Breast epithelium (tissue), 3 donors: ENCODE measurements at regions not wholly inside any gene's neighbourhood (a gene's known extent, or its start where the extent isn't known, plus 50 kb on each side); places are given as distances from the start of the nearest gene placed in this dataset.

Experiments used
- POLR2A ChIP-seq: fragments of 450-650 bp; IDR thresholded peaks from one replicate; pipeline ENCODE4 v1.6.1; 2016; ENCODE audit warnings: antibody characterized with exemption, mild to moderate bottlenecking, moderate library complexity
- TF ChIP-seq, protein P1 (sequence below), 3 donors: fragments of 450-650 bp; IDR thresholded peaks; one replicate each; pipeline ENCODE4 v1.5.1; 2016 to 2017; ENCODE audit warnings: antibody characterized with exemption in 3 of 3, mild to moderate bottlenecking in 3 of 3, moderate library complexity in 3 of 3

DNA sequence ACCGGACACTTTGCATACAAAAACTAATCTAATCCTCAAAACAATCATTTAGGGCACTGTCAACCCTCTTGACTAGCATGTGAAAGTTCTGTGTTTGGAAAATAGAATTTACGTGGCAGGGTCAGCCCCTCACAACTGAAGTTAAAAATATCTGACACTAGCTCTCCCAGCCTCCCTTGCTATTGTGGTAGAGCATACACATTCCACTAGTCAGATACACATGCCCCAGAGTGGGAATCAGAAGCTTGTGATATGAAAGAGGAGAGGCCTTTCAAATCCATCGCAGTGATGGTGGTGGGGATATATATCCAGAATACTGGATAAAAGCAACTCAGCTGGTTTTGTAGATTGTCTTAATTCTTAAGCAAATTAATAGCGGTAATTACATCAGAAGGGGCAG, 205.7 kb upstream of the IL15 start:
- no peak for TF ChIP-seq POLR2A
- TF ChIP-seq, protein P1, sequence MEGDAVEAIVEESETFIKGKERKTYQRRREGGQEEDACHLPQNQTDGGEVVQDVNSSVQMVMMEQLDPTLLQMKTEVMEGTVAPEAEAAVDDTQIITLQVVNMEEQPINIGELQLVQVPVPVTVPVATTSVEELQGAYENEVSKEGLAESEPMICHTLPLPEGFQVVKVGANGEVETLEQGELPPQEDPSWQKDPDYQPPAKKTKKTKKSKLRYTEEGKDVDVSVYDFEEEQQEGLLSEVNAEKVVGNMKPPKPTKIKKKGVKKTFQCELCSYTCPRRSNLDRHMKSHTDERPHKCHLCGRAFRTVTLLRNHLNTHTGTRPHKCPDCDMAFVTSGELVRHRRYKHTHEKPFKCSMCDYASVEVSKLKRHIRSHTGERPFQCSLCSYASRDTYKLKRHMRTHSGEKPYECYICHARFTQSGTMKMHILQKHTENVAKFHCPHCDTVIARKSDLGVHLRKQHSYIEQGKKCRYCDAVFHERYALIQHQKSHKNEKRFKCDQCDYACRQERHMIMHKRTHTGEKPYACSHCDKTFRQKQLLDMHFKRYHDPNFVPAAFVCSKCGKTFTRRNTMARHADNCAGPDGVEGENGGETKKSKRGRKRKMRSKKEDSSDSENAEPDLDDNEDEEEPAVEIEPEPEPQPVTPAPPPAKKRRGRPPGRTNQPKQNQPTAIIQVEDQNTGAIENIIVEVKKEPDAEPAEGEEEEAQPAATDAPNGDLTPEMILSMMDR (IDR thresholded peaks at IDR 0.05) = no peak
